Dedifferentiated amniotic fluid mesenchymal stem cell (primary cell): ENCODE measurements at regions not wholly inside any gene's neighbourhood (a gene's known extent, or its start where the extent isn't known, plus 50 kb on each side); places are given as distances from the start of the nearest gene placed in this dataset.
"Not testable (repeated sequence)": the region's sequence is repeated elsewhere in the genome, so short reads cannot be mapped to it uniquely, and the experiment has no call there.

Source experiments
- DNase-seq: peaks from one replicate; pipeline ENCODE4 v3.0.0-alpha.2; 2016; ENCODE audit errors: extremely low spot score

GRCh38 chr3:170814822-170815221 lies 55.2 kb downstream of the RPL22L1 start:
- no peak for DNase-seq

- no peak for DNase-seq
These were observed 56.7 kb downstream of the RPL22L1 start for GRCh38 chr3:170813266-170813665.

GRCh38 chr3:170811928-170812591 lies 57.9 kb downstream of the RPL22L1 start:
- peak; percentile 86 for DNase-seq

GRCh38 chr3:170811515-170811914 lies 58.5 kb downstream of the RPL22L1 start:
- DNase-seq: peak; percentile 38

DNA sequence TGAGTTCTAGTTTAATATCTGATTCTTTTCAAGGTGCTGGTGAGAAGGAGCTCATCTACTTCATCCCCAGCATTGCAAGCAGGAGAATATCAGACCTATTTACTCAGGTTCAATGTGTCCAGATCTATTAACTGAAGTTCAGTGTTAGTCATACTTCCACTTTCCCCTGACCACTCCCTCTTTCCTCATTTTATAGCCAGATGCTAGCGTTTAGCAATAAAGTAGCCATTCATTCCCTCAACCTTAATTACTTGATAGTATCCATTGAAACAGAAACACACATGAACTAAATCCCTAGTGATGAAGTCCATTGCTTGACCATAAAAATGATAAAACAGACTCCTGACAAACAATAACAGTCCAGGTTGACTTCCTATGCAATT lies 60.0 kb downstream of the RPL22L1 start:
- peak; percentile 42 for DNase-seq

DNA sequence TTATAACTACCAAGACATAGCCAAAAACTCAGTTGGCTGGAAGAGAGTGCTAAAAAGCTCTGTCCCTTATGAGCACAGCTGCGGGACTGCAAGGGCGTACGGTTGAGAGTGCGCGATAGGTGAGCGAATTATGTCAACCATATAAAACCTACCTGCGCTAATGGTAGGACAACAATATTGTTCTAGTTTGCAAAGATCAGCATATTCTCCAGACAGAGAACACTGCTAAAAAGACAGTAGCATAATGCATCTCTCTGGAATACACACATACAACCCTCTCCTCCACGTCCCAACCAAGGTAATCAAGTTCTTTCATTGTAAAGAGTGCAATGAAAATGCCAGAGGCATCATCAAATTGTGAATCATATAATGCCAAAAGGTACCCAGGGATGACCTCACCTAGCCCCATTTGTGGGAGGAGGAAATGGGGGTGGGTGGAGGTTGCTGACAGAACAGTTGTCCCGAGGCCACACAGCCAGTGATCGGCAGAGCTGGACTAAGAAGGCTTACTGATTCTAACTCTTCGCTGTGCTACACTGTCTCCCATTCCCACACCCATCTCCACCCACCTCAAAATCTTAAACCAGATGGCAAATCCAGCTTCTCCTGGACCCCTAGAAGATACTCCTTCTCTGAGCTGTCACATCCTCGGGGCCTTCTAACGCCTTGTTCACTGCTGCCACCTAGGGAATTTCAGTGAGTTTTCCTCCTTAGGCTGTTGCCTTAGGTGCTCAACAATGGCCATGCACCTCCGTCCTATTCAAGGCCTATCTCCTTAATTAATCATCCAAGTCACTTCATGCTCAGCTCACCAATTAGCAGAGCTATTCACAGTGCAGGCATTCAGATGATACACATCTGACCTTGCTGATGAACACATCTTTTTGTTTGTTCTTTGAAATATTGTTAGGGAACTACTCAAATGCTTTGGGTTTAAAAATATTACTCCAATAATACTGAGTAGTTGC lies 60.7 kb downstream of the RPL22L1 start:
- peak; percentile 77 for DNase-seq

DNA sequence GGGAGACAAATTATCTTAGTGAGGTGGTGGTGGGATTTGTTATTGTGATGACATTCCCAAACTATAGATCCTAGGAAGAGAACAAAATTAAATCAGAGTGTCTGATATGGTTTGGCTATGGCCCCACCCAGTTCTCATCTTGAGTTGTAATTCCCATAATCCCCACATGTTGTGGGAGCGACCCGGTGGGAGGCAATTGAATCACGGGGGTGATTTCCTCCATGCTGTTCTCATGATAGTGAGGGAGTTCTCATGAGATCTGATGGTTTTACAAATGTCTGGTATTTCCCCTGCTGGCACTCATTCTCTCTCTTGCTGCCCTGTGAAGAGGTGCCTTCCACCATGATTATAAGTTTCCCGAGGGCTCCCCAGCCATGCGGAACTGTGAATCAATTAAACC lies 62.0 kb downstream of the RPL22L1 start:
- no peak for DNase-seq

GRCh38 chr3:170806676-170807075 lies 63.3 kb downstream of the RPL22L1 start:
- no peak for DNase-seq

GRCh38 chr3:170806141-170806540 lies 63.9 kb downstream of the RPL22L1 start:
- no peak for DNase-seq

DNA sequence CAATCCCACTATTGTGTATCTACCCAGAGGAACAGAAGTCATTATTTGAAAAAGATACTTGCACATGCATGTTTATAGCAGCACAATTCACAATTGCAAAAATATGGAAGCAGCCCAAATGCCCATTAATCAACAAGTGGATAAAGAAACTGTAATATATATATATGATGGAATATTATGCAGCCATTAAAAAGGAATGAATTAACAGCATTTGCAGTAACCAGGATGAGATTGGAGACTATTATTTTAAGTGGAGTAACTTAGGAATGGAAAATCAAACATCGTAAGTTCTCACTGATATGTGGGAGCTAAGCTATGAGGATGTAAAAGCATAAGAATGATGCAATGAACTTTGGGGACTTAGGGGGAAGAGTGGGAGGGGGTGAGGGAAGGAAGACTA lies 64.7 kb downstream of the RPL22L1 start:
- not testable (repeated sequence) for DNase-seq

GRCh38 chr3:170804634-170805033 lies 65.4 kb downstream of the RPL22L1 start:
- not testable (repeated sequence) for DNase-seq

GRCh38 chr3:170804078-170804477 lies 65.9 kb downstream of the RPL22L1 start:
- no peak for DNase-seq

DNA sequence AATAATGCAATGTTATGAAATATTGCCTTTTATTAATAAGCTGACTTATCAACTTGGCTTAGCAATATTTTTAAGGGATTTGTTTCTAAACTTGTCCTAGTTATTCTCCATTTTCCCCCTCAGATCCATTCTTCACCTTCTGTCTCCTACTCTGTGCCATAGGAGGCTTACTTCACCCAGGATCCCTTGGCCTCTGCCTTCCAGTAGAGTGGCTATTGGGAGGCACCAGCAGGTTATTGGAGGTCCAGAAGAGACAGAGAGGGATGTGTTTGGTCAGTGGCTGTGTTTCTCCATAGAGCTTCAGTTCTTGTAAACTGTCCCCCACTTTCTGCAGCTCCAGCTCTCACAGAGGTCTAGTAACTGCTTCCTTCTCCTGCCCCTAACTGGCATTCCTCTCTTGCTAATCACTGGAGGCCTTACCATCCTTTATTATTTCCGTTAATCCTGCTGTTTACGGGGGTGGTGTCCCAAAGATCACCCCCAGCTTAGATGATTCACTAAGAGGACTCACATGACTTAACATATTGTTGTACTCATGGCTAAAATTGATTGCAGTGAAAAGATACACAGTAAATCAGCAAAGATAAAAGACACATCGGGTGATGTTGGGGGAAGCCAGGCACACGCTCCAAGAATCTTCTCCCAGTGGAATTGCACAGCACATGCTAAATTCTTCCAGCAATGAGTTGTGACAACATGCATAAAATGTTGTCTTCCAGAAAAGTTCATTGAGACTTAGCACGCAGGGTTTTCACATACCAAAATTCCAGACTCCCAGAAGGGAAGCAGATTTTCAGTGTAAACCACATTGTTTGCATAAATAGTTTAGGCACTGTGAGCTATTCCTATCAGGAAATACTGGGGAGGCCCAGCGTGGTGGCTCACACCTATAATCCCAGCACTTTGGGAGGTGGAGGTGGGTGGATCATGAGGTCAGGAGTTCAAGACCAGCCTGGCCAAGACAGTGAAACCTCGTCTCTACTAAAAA lies 67.5 kb downstream of the RPL22L1 start:
- peak; percentile 92 for DNase-seq

GRCh38 chr3:170801597-170801996 lies 68.4 kb downstream of the RPL22L1 start:
- no peak for DNase-seq

DNA sequence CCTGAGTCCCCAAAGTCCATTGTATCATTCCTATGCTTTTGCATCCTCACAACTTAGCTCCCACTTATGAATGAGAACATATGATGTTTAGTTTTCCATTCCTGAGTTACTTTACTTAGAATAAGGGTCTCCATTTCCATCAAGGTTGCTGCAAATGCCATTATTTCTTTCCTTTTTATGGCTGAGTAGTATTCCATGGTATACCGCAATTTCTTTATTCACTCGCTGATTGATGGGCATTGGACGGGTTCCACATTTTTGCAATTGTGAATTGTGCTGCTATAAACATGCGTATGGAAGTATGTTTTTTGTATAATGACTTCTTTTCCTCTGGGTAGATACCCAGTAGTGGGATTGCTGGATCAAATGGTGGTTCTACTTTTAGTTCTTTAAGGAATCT lies 69.7 kb downstream of the RPL22L1 start:
- not testable (repeated sequence) for DNase-seq

DNA sequence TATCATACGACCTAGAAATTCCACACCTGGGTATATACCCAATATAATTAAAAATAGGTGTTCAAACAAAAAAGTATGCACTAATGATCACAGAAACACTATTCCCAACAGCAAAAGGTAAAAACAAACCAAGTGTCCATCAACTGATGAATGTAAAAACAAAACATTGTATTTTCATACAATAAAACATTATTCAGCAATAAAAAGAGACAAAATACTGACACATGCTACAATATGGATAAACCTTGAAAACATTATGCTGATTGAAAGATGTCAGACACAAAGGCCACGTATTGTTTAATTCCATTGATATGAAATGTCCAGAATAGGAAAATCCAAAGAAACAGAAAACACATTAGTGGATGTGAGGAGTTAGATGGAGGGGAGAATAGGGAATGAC lies 71.0 kb downstream of the RPL22L1 start:
- no peak for DNase-seq

GRCh38 chr3:170797685-170798084 lies 72.3 kb downstream of the RPL22L1 start:
- DNase-seq: no peak

DNA sequence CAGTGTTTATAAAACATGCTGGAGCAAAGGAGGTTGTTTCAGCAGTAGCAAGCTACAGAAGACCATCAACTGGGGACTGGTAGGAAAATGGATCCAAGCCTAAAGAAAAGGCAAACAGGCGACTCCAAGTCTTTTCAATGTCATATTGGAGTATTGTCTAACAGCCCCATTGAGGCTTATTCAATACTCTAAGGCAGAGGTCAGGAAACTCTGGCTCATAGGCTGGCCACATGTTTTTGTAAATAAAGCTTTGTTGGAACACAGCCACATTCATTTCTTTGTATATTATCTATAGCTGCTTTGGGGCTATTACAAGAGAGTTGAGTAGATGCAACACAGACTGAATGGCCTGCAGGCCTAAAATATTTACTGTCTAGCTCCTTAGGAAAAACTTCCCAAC lies 77.5 kb downstream of the RPL22L1 start:
- DNase-seq: no peak

DNA sequence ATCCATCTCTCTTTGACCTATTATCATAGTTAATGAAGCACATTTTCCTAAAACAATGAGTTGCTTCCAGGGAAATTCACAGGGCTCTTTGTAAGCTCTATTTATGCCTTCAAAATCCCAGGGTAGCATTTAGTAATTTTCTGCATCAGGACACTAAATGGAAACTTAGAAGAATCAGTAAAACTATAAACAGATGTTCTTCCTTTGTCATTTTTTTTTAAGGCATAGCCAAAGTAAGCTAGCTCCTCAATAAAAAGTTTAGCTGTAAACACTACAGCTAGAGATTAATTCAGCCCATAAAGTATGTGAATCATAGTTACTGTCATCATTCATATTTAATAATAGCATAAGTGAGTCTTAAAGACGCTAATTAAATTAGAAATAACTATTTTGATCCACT lies 79.3 kb downstream of the RPL22L1 start:
- no peak for DNase-seq

- no peak for DNase-seq
These were observed 82.5 kb downstream of the RPL22L1 start for GRCh38 chr3:170787464-170787863.

GRCh38 chr3:170785454-170785853 lies 84.5 kb downstream of the RPL22L1 start:
- DNase-seq: no peak

GRCh38 chr3:170784406-170784805 lies 85.6 kb downstream of the RPL22L1 start:
- DNase-seq: no peak
